Neural cell (in vitro differentiated cells): ENCODE measurements at regions not wholly inside any gene's neighbourhood (a gene's known extent, or its start where the extent isn't known, plus 50 kb on each side); places are given as distances from the start of the nearest gene placed in this dataset.

Experiments used
- H2AFZ ChIP-seq: fragments of 200-600, 300-800 bp; sonication (generic), shearing (Covaris generic); 2 replicates; pipeline ENCODE4 v1.6.0; 2014; ENCODE audit warnings: low read depth, mild to moderate bottlenecking, antibody characterized with exemption, low read length, moderate library complexity
- H3F3A ChIP-seq: fragments of 200-600 bp; shearing (Covaris generic); 2 replicates; pipeline ENCODE4 v1.6.1; 2016; ENCODE audit warnings: mild to moderate bottlenecking, moderate library complexity, mixed read lengths, antibody characterized with exemption, low read length; ENCODE audit not compliant: insufficient read depth, poor library complexity, severe bottlenecking
- H3K27ac ChIP-seq: fragments of 200-600, 300-800 bp; sonication (generic), shearing (Covaris generic); 2 replicates; pipeline ENCODE4 v1.5.1; 2014; ENCODE audit warnings: mild to moderate bottlenecking, low read length, moderate library complexity
- H3K27me3 ChIP-seq: fragments of 300-800, 200-600 bp; sonication (generic), shearing (Covaris generic); 2 replicates; pipeline ENCODE4 v1.6.0; 2014; ENCODE audit warnings: mild to moderate bottlenecking, low read depth, low read length, moderate library complexity; ENCODE audit not compliant: insufficient read depth
- H3K36me3 ChIP-seq: fragments of 300-800, 200-600 bp; sonication (generic), shearing (Covaris generic); 2 replicates; pipeline ENCODE4 v1.5.1; 2014; ENCODE audit warnings: mild to moderate bottlenecking, antibody characterized with exemption, low read length, moderate library complexity; ENCODE audit not compliant: insufficient read depth
- H3K4me2 ChIP-seq: fragments of 300-800, 200-600 bp; sonication (generic), shearing (Covaris generic); 2 replicates; pipeline ENCODE4 v1.6.0; 2014; ENCODE audit warnings: mild to moderate bottlenecking, low read length
- H3K4me3 ChIP-seq: fragments of 300-800, 200-600 bp; sonication (generic), shearing (Covaris generic); 2 replicates; pipeline ENCODE4 v1.5.1; 2014; ENCODE audit warnings: mild to moderate bottlenecking, low read length, moderate library complexity
- H3K79me2 ChIP-seq: fragments of 200-600 bp; shearing (Covaris generic); replicated peaks from 2 replicates; pipeline ENCODE4 v1.6.0; 2014; ENCODE audit warnings: mild to moderate bottlenecking, low read length, moderate library complexity; ENCODE audit not compliant: insufficient read depth
- H3K9ac ChIP-seq: fragments of 300-800, 200-600 bp; sonication (generic), shearing (Covaris generic); 2 replicates; pipeline ENCODE4 v1.6.1; 2016; ENCODE audit warnings: mild to moderate bottlenecking, low read length, mixed read lengths
- H3K9me2 ChIP-seq: fragments of 200-600 bp; shearing (Covaris generic); 2 replicates; pipeline ENCODE4 v1.6.1; 2016; ENCODE audit warnings: mild to moderate bottlenecking, low read length, mixed read lengths; ENCODE audit not compliant: insufficient read depth
- H3K9me3 ChIP-seq: fragments of 200-600, 300-800 bp; sonication (generic), shearing (Covaris generic); 2 replicates; pipeline ENCODE4 v1.6.1; 2016; ENCODE audit warnings: mild to moderate bottlenecking, mixed run types, low read length, moderate library complexity, mixed read lengths
- H4K20me1 ChIP-seq: fragments of 200-600 bp; shearing (Covaris generic); 2 replicates; pipeline ENCODE4 v1.6.1; 2016; ENCODE audit warnings: mild to moderate bottlenecking, mixed run types; ENCODE audit not compliant: insufficient read depth
- EP300 ChIP-seq: fragments of 450-650 bp; conservative IDR thresholded peaks from 2 replicates; pipeline ENCODE4 v1.6.1; 2014; ENCODE audit warnings: antibody characterized with exemption, mild to moderate bottlenecking, moderate library complexity; ENCODE audit not compliant: poor library complexity, severe bottlenecking
- EZH2 ChIP-seq: fragments of 200-600, 300-800 bp; shearing (Covaris generic), sonication (generic); IDR thresholded peaks from 2 replicates; pipeline ENCODE4 v1.6.1; 2014; ENCODE audit warnings: antibody characterized with exemption, low read length, borderline replicate concordance, mild to moderate bottlenecking; ENCODE audit not compliant: insufficient read depth, poor library complexity, severe bottlenecking
- MXI1 ChIP-seq: fragments of 450-650 bp; conservative IDR thresholded peaks from 2 replicates; pipeline ENCODE4 v1.6.1; 2014; ENCODE audit warnings: antibody characterized with exemption, mild to moderate bottlenecking; ENCODE audit not compliant: poor library complexity, severe bottlenecking
- POLR2AphosphoS5 ChIP-seq: IDR thresholded peaks from 2 replicates; pipeline ENCODE4 v1.6.1; 2012
- RAD21 ChIP-seq: fragments of 450-650 bp; conservative IDR thresholded peaks from 2 replicates; pipeline ENCODE4 v1.6.1; 2014; ENCODE audit warnings: antibody characterized with exemption, mild to moderate bottlenecking, moderate library complexity
- SMC3 ChIP-seq: fragments of 450-650 bp; conservative IDR thresholded peaks from 2 replicates; pipeline ENCODE4 v1.6.1; 2014; ENCODE audit warnings: antibody characterized with exemption, mild to moderate bottlenecking, moderate library complexity; ENCODE audit not compliant: poor library complexity
- TAF1 ChIP-seq: IDR thresholded peaks from 2 replicates; pipeline ENCODE4 v1.6.1; 2012; ENCODE audit warnings: low read depth
- TF ChIP-seq, protein P1 (sequence below): fragments of 450-650 bp; IDR thresholded peaks from 2 replicates; pipeline ENCODE4 v1.5.1; 2014; ENCODE audit warnings: antibody characterized with exemption, mild to moderate bottlenecking, moderate library complexity; ENCODE audit not compliant: poor library complexity, severe bottlenecking
- TF ChIP-seq, protein P2 (sequence below): IDR thresholded peaks from 2 replicates; pipeline ENCODE4 v1.6.1; 2012; ENCODE audit warnings: borderline replicate concordance

DNA sequence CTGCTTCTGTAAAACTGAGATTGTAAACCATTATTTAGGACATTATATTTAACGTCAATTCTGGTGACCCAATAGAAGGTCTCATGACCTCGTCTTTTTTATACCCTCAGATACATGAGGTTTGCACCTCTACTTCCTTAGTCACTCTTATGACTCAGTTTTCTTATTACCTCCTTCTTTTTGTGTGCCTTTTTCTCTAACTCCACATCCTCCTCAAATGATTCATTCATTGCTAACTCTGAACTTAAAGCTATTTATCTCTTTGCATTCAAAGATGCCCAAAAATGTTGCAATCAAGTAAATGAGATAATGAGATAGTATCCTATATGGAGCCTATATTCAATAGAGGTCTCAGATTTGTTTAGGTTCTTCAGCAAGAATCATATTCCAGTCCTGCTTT, 121.0 kb upstream of the KYNU start:
- H3F3A ChIP-seq, result no peaks in the 10 kb centered on the region
- no peak overlapping the region for H3K4me3 ChIP-seq
- H3K79me2 ChIP-seq, result no peaks in the 10 kb centered on the region
- no peaks in the 10 kb centered on the region for H3K9me3 ChIP-seq
- no peaks in the 10 kb centered on the region for H3K36me3 ChIP-seq
- H4K20me1 ChIP-seq, result no peaks in the 10 kb centered on the region
- H3K9me2 ChIP-seq, result no peaks in the 10 kb centered on the region
- H3K4me2 ChIP-seq, result no peak overlapping the region
- no peaks in the 10 kb centered on the region for H3K27me3 ChIP-seq
- TF ChIP-seq MXI1 (no peak), EZH2 (no peak), TAF1 (no peak), RAD21 (no peak)
- H3K9ac ChIP-seq, result no peak overlapping the region
- no peak overlapping the region for H2AFZ ChIP-seq
- H3K27ac ChIP-seq, result no peak overlapping the region

DNA sequence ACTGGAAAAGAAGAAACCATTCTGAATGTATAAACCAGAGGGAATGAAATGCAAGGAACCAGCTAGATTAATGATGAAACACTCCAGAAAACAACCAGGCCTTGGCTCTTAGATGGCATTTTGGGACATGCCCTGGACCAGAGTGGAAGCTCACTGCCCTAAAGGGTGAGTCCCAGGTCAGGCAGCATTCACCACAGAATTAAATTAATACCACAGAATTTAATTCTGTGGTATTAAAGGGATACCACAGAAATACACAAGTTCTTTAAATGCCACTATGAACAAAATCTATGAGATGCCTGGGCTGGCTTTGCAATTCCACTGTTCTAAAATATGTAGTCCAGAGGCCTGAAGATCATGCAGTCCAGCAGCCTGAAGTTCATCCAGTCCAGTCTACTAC, 122.3 kb upstream of the KYNU start:
- H3K4me2 ChIP-seq, result no peak overlapping the region
- H2AFZ ChIP-seq, result no peak overlapping the region
- no peak overlapping the region for H3K4me3 ChIP-seq
- no peaks in the 10 kb centered on the region for H3K27me3 ChIP-seq
- H3K79me2 ChIP-seq, result no peaks in the 10 kb centered on the region
- no peak overlapping the region for H3K27ac ChIP-seq
- H3K9ac ChIP-seq, result no peak overlapping the region
- H3K9me2 ChIP-seq, result no peaks in the 10 kb centered on the region
- no peaks in the 10 kb centered on the region for H4K20me1 ChIP-seq
- no peaks in the 10 kb centered on the region for H3K36me3 ChIP-seq
- TF ChIP-seq RAD21, result no peak
- TF ChIP-seq EP300, result no peak
- TF ChIP-seq, protein P1, sequence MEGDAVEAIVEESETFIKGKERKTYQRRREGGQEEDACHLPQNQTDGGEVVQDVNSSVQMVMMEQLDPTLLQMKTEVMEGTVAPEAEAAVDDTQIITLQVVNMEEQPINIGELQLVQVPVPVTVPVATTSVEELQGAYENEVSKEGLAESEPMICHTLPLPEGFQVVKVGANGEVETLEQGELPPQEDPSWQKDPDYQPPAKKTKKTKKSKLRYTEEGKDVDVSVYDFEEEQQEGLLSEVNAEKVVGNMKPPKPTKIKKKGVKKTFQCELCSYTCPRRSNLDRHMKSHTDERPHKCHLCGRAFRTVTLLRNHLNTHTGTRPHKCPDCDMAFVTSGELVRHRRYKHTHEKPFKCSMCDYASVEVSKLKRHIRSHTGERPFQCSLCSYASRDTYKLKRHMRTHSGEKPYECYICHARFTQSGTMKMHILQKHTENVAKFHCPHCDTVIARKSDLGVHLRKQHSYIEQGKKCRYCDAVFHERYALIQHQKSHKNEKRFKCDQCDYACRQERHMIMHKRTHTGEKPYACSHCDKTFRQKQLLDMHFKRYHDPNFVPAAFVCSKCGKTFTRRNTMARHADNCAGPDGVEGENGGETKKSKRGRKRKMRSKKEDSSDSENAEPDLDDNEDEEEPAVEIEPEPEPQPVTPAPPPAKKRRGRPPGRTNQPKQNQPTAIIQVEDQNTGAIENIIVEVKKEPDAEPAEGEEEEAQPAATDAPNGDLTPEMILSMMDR, result no peak
- TF ChIP-seq EZH2, result no peak
- no peak for TF ChIP-seq TAF1
- TF ChIP-seq, protein P2, sequence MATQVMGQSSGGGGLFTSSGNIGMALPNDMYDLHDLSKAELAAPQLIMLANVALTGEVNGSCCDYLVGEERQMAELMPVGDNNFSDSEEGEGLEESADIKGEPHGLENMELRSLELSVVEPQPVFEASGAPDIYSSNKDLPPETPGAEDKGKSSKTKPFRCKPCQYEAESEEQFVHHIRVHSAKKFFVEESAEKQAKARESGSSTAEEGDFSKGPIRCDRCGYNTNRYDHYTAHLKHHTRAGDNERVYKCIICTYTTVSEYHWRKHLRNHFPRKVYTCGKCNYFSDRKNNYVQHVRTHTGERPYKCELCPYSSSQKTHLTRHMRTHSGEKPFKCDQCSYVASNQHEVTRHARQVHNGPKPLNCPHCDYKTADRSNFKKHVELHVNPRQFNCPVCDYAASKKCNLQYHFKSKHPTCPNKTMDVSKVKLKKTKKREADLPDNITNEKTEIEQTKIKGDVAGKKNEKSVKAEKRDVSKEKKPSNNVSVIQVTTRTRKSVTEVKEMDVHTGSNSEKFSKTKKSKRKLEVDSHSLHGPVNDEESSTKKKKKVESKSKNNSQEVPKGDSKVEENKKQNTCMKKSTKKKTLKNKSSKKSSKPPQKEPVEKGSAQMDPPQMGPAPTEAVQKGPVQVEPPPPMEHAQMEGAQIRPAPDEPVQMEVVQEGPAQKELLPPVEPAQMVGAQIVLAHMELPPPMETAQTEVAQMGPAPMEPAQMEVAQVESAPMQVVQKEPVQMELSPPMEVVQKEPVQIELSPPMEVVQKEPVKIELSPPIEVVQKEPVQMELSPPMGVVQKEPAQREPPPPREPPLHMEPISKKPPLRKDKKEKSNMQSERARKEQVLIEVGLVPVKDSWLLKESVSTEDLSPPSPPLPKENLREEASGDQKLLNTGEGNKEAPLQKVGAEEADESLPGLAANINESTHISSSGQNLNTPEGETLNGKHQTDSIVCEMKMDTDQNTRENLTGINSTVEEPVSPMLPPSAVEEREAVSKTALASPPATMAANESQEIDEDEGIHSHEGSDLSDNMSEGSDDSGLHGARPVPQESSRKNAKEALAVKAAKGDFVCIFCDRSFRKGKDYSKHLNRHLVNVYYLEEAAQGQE, result no peak
- no peak for TF ChIP-seq MXI1
- no peak for TF ChIP-seq SMC3
- no peak for TF ChIP-seq POLR2AphosphoS5
- no peaks in the 10 kb centered on the region for H3F3A ChIP-seq
- H3K9me3 ChIP-seq, result no peaks in the 10 kb centered on the region

DNA sequence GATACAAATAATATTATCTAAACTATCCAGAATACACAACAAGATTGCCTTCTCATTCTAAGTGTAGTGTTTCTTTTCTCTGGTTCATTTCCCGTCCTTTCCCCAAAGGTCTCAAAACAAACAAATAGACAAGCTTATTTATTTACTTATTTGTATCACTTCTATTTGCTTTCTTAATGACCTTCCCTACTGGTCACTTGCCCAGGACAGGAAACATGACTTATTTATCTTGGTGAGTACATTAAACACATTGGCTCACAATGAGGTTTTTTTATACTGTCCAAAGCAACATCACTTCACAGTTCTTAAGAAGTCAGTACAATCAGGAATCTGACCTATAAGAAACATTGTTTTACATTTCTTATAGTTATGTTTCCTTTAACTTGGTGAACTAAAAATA, 123.3 kb upstream of the KYNU start:
- no peak overlapping the region for H3K27ac ChIP-seq
- no peak overlapping the region for H3K9ac ChIP-seq
- no peaks in the 10 kb centered on the region for H3K9me3 ChIP-seq
- no peaks in the 10 kb centered on the region for H3K9me2 ChIP-seq
- no peaks in the 10 kb centered on the region for H3K79me2 ChIP-seq
- no peaks in the 10 kb centered on the region for H3K36me3 ChIP-seq
- no peak overlapping the region for H3K4me2 ChIP-seq
- H3K27me3 ChIP-seq, result no peaks in the 10 kb centered on the region
- H3F3A ChIP-seq, result no peaks in the 10 kb centered on the region
- TF ChIP-seq, protein P1, result no peak
- TF ChIP-seq MXI1 (no peak), RAD21 (no peak), SMC3 (no peak), POLR2AphosphoS5 (no peak), EP300 (no peak), EZH2 (no peak), TAF1 (no peak)
- TF ChIP-seq, protein P2, result no peak
- H4K20me1 ChIP-seq, result no peaks in the 10 kb centered on the region
- no peak overlapping the region for H3K4me3 ChIP-seq
- no peak overlapping the region for H2AFZ ChIP-seq
